Activated T-cell treated with anti-CD3 and anti-CD28 coated beads for 48 hours (primary cell): ENCODE measurements at regions not wholly inside any gene's neighbourhood (a gene's known extent, or its start where the extent isn't known, plus 50 kb on each side); places are given as distances from the start of the nearest gene placed in this dataset.

Experiments used
- DNase-seq: peaks from one replicate; pipeline ENCODE4 v3.0.0-alpha.2; 2020; ENCODE audit warnings: low read depth

- no peak for DNase-seq
Measured at GRCh38 chr3:34973586-34973985, 665.7 kb upstream of the ARPP21 start.

- no peak for DNase-seq
Measured at GRCh38 chr3:34983631-34984030, 655.7 kb upstream of the ARPP21 start.

GRCh38 chr3:34988296-34988695 is 651.0 kb upstream of the ARPP21 start:
- no peak for DNase-seq

GRCh38 chr3:34995796-34996430 is 643.4 kb upstream of the ARPP21 start:
- DNase-seq: no peak

- no peak for DNase-seq
Measured at GRCh38 chr3:34998902-34999301, 640.4 kb upstream of the ARPP21 start.

GRCh38 chr3:35012214-35012613 is 627.1 kb upstream of the ARPP21 start:
- DNase-seq: no peak

- DNase-seq: no peak
Measured at GRCh38 chr3:35028157-35028556, 611.2 kb upstream of the ARPP21 start.

- DNase-seq: no peak
Measured at GRCh38 chr3:35042210-35042991, 596.9 kb upstream of the ARPP21 start.

GRCh38 chr3:35043040-35043439 is 596.3 kb upstream of the ARPP21 start:
- no peak for DNase-seq

GRCh38 chr3:35044190-35044589 is 595.1 kb upstream of the ARPP21 start:
- DNase-seq: no peak

- DNase-seq: no peak
Measured at GRCh38 chr3:35045118-35045517, 594.2 kb upstream of the ARPP21 start.

GRCh38 chr3:35064761-35065160 is 574.6 kb upstream of the ARPP21 start:
- no peak for DNase-seq

- no peak for DNase-seq
Measured at GRCh38 chr3:35065891-35066290, 573.4 kb upstream of the ARPP21 start.

- no peak for DNase-seq
Measured at GRCh38 chr3:35067750-35068149, 571.6 kb upstream of the ARPP21 start.

GRCh38 chr3:35070088-35070487 is 569.2 kb upstream of the ARPP21 start:
- DNase-seq: no peak

GRCh38 chr3:35071772-35072171 is 567.6 kb upstream of the ARPP21 start:
- no peak for DNase-seq

- DNase-seq: no peak
Measured at GRCh38 chr3:35078780-35079179, 560.5 kb upstream of the ARPP21 start.

GRCh38 chr3:35079403-35079802 is 559.9 kb upstream of the ARPP21 start:
- no peak for DNase-seq

GRCh38 chr3:35081899-35082298 is 557.4 kb upstream of the ARPP21 start:
- DNase-seq: no peak

GRCh38 chr3:35088943-35089342 is 550.4 kb upstream of the ARPP21 start:
- no peak for DNase-seq

- no peak for DNase-seq
Measured at GRCh38 chr3:35114686-35115085, 524.6 kb upstream of the ARPP21 start.

GRCh38 chr3:35120026-35120425 is 519.3 kb upstream of the ARPP21 start:
- DNase-seq: no peak

- no peak for DNase-seq
Measured at GRCh38 chr3:35137612-35138011, 501.7 kb upstream of the ARPP21 start.

- no peak for DNase-seq
Measured at GRCh38 chr3:35141406-35141805, 497.9 kb upstream of the ARPP21 start.
